ENCODE measurements at regions not wholly inside any gene's neighbourhood (a gene's known extent, or its start where the extent isn't known, plus 50 kb on each side); places are given as distances from the start of the nearest gene placed in this dataset.

- no peak overlapping the region for H3K4me3 ChIP-seq (ENCODE audit: low read depth in 1 of 2, low read length in 2 of 2)
- H2AFZ ChIP-seq (ENCODE audit: low read depth, low read length): no peak overlapping the region
- H3K9me3 ChIP-seq (ENCODE audit: insufficient read depth, low read length, severe bottlenecking): no peaks in the 10 kb centered on the region
- no peak overlapping the region for H3K4me2 ChIP-seq (ENCODE audit: insufficient read depth, low read length)
- DNase-seq (no peak), ATAC-seq (ENCODE audit: insufficient read depth, low read depth) (no peak)
- TF ChIP-seq, protein P1, sequence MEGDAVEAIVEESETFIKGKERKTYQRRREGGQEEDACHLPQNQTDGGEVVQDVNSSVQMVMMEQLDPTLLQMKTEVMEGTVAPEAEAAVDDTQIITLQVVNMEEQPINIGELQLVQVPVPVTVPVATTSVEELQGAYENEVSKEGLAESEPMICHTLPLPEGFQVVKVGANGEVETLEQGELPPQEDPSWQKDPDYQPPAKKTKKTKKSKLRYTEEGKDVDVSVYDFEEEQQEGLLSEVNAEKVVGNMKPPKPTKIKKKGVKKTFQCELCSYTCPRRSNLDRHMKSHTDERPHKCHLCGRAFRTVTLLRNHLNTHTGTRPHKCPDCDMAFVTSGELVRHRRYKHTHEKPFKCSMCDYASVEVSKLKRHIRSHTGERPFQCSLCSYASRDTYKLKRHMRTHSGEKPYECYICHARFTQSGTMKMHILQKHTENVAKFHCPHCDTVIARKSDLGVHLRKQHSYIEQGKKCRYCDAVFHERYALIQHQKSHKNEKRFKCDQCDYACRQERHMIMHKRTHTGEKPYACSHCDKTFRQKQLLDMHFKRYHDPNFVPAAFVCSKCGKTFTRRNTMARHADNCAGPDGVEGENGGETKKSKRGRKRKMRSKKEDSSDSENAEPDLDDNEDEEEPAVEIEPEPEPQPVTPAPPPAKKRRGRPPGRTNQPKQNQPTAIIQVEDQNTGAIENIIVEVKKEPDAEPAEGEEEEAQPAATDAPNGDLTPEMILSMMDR (IDR thresholded peaks at IDR 0.05; ENCODE audit: borderline replicate concordance, extremely low read depth, low read length, poor library complexity, severe bottlenecking): no peak
- no peak for TF ChIP-seq EZH2 (IDR thresholded peaks at IDR 0.05; ENCODE audit: borderline replicate concordance, low read depth, low read length, severe bottlenecking)
- H3K79me2 ChIP-seq (ENCODE audit: insufficient read depth, low read length): no peaks in the 10 kb centered on the region
- no peaks in the 10 kb centered on the region for H3K4me1 ChIP-seq (ENCODE audit: insufficient read depth, low read length)
- H3K27me3 ChIP-seq (ENCODE audit: insufficient read depth, low read length, poor library complexity): no peaks in the 10 kb centered on the region
- H4K20me1 ChIP-seq (ENCODE audit: insufficient read depth, low read length): no peaks in the 10 kb centered on the region
- no peak overlapping the region for H3K9ac ChIP-seq (ENCODE audit: low read depth, low read length)
- no peaks in the 10 kb centered on the region for H3K36me3 ChIP-seq (ENCODE audit: insufficient read depth, low read length)
- no peak overlapping the region for H3K27ac ChIP-seq (ENCODE audit: low read length)
These were observed 81.4 kb upstream of the CASZ1 start for GRCh38 chr1:10877894-10878293.

GRCh38 chr1:10878469-10878868, 82.0 kb upstream of the CASZ1 start:
- no peaks in the 10 kb centered on the region for H3K36me3 ChIP-seq (ENCODE audit: insufficient read depth, low read length)
- no peaks in the 10 kb centered on the region for H3K79me2 ChIP-seq (ENCODE audit: insufficient read depth, low read length)
- no peaks in the 10 kb centered on the region for H3K27me3 ChIP-seq (ENCODE audit: insufficient read depth, low read length, poor library complexity)
- ATAC-seq (ENCODE audit: insufficient read depth, low read depth) (no peak), DNase-seq (no peak)
- H4K20me1 ChIP-seq (ENCODE audit: insufficient read depth, low read length): no peaks in the 10 kb centered on the region
- no peaks in the 10 kb centered on the region for H3K4me1 ChIP-seq (ENCODE audit: insufficient read depth, low read length)
- no peak overlapping the region for H3K4me2 ChIP-seq (ENCODE audit: insufficient read depth, low read length)
- no peak for TF ChIP-seq EZH2 (IDR thresholded peaks at IDR 0.05; ENCODE audit: borderline replicate concordance, low read depth, low read length, severe bottlenecking)
- TF ChIP-seq, protein P1 (IDR thresholded peaks at IDR 0.05; ENCODE audit: borderline replicate concordance, extremely low read depth, low read length, poor library complexity, severe bottlenecking): no peak
- H2AFZ ChIP-seq (ENCODE audit: low read depth, low read length): no peak overlapping the region
- no peak overlapping the region for H3K9ac ChIP-seq (ENCODE audit: low read depth, low read length)
- H3K27ac ChIP-seq (ENCODE audit: low read length): no peak overlapping the region
- no peak overlapping the region for H3K4me3 ChIP-seq (ENCODE audit: low read depth in 1 of 2, low read length in 2 of 2)
- H3K9me3 ChIP-seq (ENCODE audit: insufficient read depth, low read length, severe bottlenecking): no peaks in the 10 kb centered on the region

DNA sequence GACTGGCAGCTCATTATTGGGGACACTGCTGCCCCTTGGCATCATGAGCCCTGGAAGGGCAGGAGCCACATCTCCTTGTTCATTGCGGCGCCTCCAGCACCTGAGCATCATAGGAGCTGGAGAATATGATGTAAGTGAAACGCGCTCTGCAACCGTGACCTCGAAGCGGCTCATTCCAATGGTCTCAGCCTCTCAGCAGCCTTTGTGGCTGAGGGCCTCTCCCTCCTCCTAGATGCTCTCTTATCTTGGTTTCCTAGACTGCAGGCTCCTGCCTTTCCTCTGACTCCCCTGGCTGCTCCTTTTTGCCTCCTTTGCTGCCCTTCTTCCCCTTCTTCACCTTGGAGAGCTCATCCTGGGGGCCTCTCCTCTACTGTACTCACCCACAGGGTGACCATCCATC, 83.6 kb upstream of the CASZ1 start:
- no peak overlapping the region for H2AFZ ChIP-seq (ENCODE audit: low read depth, low read length)
- H3K9me3 ChIP-seq (ENCODE audit: insufficient read depth, low read length, severe bottlenecking): no peaks in the 10 kb centered on the region
- H3K4me1 ChIP-seq (ENCODE audit: insufficient read depth, low read length): no peaks in the 10 kb centered on the region
- ATAC-seq (ENCODE audit: insufficient read depth, low read depth) (no peak), DNase-seq (no peak)
- no peak overlapping the region for H3K4me2 ChIP-seq (ENCODE audit: insufficient read depth, low read length)
- no peaks in the 10 kb centered on the region for H3K79me2 ChIP-seq (ENCODE audit: insufficient read depth, low read length)
- H3K9ac ChIP-seq (ENCODE audit: low read depth, low read length): no peak overlapping the region
- H3K36me3 ChIP-seq (ENCODE audit: insufficient read depth, low read length): no peaks in the 10 kb centered on the region
- H3K27me3 ChIP-seq (ENCODE audit: insufficient read depth, low read length, poor library complexity): no peaks in the 10 kb centered on the region
- H3K4me3 ChIP-seq (ENCODE audit: low read depth in 1 of 2, low read length in 2 of 2): no peak overlapping the region
- no peak for TF ChIP-seq EZH2 (IDR thresholded peaks at IDR 0.05; ENCODE audit: borderline replicate concordance, low read depth, low read length, severe bottlenecking)
- TF ChIP-seq, protein P1 (IDR thresholded peaks at IDR 0.05; ENCODE audit: borderline replicate concordance, extremely low read depth, low read length, poor library complexity, severe bottlenecking): no peak
- no peaks in the 10 kb centered on the region for H4K20me1 ChIP-seq (ENCODE audit: insufficient read depth, low read length)
- no peak overlapping the region for H3K27ac ChIP-seq (ENCODE audit: low read length)

- no peak for TF ChIP-seq EZH2 (IDR thresholded peaks at IDR 0.05; ENCODE audit: borderline replicate concordance, low read depth, low read length, severe bottlenecking)
- TF ChIP-seq, protein P1 (IDR thresholded peaks at IDR 0.05; ENCODE audit: borderline replicate concordance, extremely low read depth, low read length, poor library complexity, severe bottlenecking): no peak
- Histone ChIP-seq H4K20me1 (ENCODE audit: insufficient read depth, low read length) (no peaks in the 10 kb centered on the region), H3K27me3 (ENCODE audit: insufficient read depth, low read length, poor library complexity) (no peaks in the 10 kb centered on the region), H3K79me2 (ENCODE audit: insufficient read depth, low read length) (no peaks in the 10 kb centered on the region), H3K4me3 (ENCODE audit: low read depth in 1 of 2, low read length in 2 of 2) (no peak overlapping the region), H3K9me3 (ENCODE audit: insufficient read depth, low read length, severe bottlenecking) (no peaks in the 10 kb centered on the region), H3K27ac (ENCODE audit: low read length) (no peak overlapping the region), H2AFZ (ENCODE audit: low read depth, low read length) (no peak overlapping the region), H3K4me2 (ENCODE audit: insufficient read depth, low read length) (no peak overlapping the region), H3K36me3 (ENCODE audit: insufficient read depth, low read length) (no peaks in the 10 kb centered on the region), H3K9ac (ENCODE audit: low read depth, low read length) (no peak overlapping the region), H3K4me1 (ENCODE audit: insufficient read depth, low read length) (no peaks in the 10 kb centered on the region)
- DNase-seq (no peak), ATAC-seq (ENCODE audit: insufficient read depth, low read depth) (no peak)
These were observed 84.6 kb upstream of the CASZ1 start for GRCh38 chr1:10881046-10881445.

Measured in DND-41 (cell line).